Cardiac fibroblast (primary cell): ENCODE measurements at regions not wholly inside any gene's neighbourhood (a gene's known extent, or its start where the extent isn't known, plus 50 kb on each side); places are given as distances from the start of the nearest gene placed in this dataset.
"Not testable (repeated sequence)": the region's sequence is repeated elsewhere in the genome, so short reads cannot be mapped to it uniquely, and the experiment has no call there.

Experiments
- DNase-seq, 2 donors: peaks; one replicate each; pipeline versions ENCODE4 v3.0.0 to v3.0.0-alpha.2; 2010; ENCODE audit warnings: low read depth in 2 of 2
- H3K4me3 ChIP-seq, 2 donors: replicated peaks in 1 of 2; 1 replicate in 1 of 2; 2 replicates in 1 of 2; pipeline ENCODE4 v1.5.1; 2011; ENCODE audit warnings: low read depth in 2 of 2, low read length in 2 of 2, mild to moderate bottlenecking in 2 of 2, moderate library complexity in 1 of 2
- CTCF ChIP-seq: IDR thresholded peaks from one replicate; pipeline ENCODE4 v1.5.1; 2011; ENCODE audit warnings: low read depth, mild to moderate bottlenecking, low read length, inconsistent platforms

- no peak for TF ChIP-seq CTCF
- H3K4me3 ChIP-seq = no peak overlapping the region
- no peak for DNase-seq
Observed at GRCh38 chr1:81725823-81726222, 74.9 kb upstream of the ADGRL2 start.

GRCh38 chr1:81722631-81723328, 78.0 kb upstream of the ADGRL2 start:
- DNase-seq = peak in 1 of 2 donors; percentile 24
- not testable (repeated sequence) for H3K4me3 ChIP-seq

GRCh38 chr1:81720256-81720655, 80.5 kb upstream of the ADGRL2 start:
- DNase-seq = not testable (repeated sequence)

GRCh38 chr1:81717230-81717629, 83.5 kb upstream of the ADGRL2 start:
- DNase-seq = peak in 1 of 2 donors; percentile 59
- H3K4me3 ChIP-seq = no peak overlapping the region
- TF ChIP-seq CTCF = no peak

More at GRCh38 chr1:81720256-81720655, 80.5 kb upstream of the ADGRL2 start:
- H3K4me3 ChIP-seq = not testable (repeated sequence)

GRCh38 chr1:81715391-81715790, 85.3 kb upstream of the ADGRL2 start:
- no peak for DNase-seq
- TF ChIP-seq CTCF = no peak
- H3K4me3 ChIP-seq = no peak overlapping the region

- H3K4me3 ChIP-seq = no peak overlapping the region
- DNase-seq = no peak
- TF ChIP-seq CTCF = no peak
Observed at GRCh38 chr1:81714636-81715035, 86.1 kb upstream of the ADGRL2 start.

- TF ChIP-seq CTCF = no peak
- no peak overlapping the region for H3K4me3 ChIP-seq
- no peak for DNase-seq
Observed at GRCh38 chr1:81712425-81712824, 88.3 kb upstream of the ADGRL2 start.

GRCh38 chr1:81710857-81711256, 89.9 kb upstream of the ADGRL2 start:
- no peak overlapping the region for H3K4me3 ChIP-seq
- no peak for DNase-seq
- no peak for TF ChIP-seq CTCF
